Memory B cell (primary cell): ENCODE measurements at regions not wholly inside any gene's neighbourhood (a gene's known extent, or its start where the extent isn't known, plus 50 kb on each side); places are given as distances from the start of the nearest gene placed in this dataset.
"Not testable (repeated sequence)": the region's sequence is repeated elsewhere in the genome, so short reads cannot be mapped to it uniquely, and the experiment has no call there.

Experiments used
- ATAC-seq: fragments of 150-1000 bp; cut with Tn5 transposase; 2 replicates; pipeline ENCODE4 v1.10.0; 2021; ENCODE audit warnings: low read depth, mild to moderate bottlenecking, moderate library complexity
- DNase-seq, 2 donors: peaks; one replicate each; pipeline ENCODE4 v3.0.0; 2022; ENCODE audit warnings: low spot score in 2 of 2
- H3K27ac Mint-ChIP-seq: one replicate; pipeline ENCODE4 v1.8.0; 2022; ENCODE audit warnings: mild to moderate bottlenecking, moderate library complexity, mixed read lengths
- H3K27me3 Mint-ChIP-seq: one replicate; pipeline ENCODE4 v1.8.0; 2022; ENCODE audit warnings: mixed read lengths
- H3K36me3 Mint-ChIP-seq: one replicate; pipeline ENCODE4 v1.8.0; 2022; ENCODE audit warnings: mild to moderate bottlenecking, mixed read lengths
- H3K4me1 Mint-ChIP-seq: one replicate; pipeline ENCODE4 v1.8.0; 2022; ENCODE audit warnings: mixed read lengths
- H3K4me3 Mint-ChIP-seq: one replicate; pipeline ENCODE4 v1.8.0; 2022; ENCODE audit warnings: mild to moderate bottlenecking, moderate library complexity, mixed read lengths
- H3K9me3 Mint-ChIP-seq: one replicate; pipeline ENCODE4 v1.8.0; 2022; ENCODE audit warnings: mixed read lengths

- no peaks in the 10 kb centered on the region for H3K27me3 Mint-ChIP-seq
- DNase-seq = no peak
- no peaks in the 10 kb centered on the region for H3K9me3 Mint-ChIP-seq
- H3K36me3 Mint-ChIP-seq = no peaks in the 10 kb centered on the region
- no peak for ATAC-seq
- no peak overlapping the region for H3K27ac Mint-ChIP-seq
- H3K4me3 Mint-ChIP-seq = no peak overlapping the region
- H3K4me1 Mint-ChIP-seq = no peaks in the 10 kb centered on the region
Measured at GRCh38 chr10:23864631-23865147, 344.2 kb upstream of the KIAA1217 start.

DNA sequence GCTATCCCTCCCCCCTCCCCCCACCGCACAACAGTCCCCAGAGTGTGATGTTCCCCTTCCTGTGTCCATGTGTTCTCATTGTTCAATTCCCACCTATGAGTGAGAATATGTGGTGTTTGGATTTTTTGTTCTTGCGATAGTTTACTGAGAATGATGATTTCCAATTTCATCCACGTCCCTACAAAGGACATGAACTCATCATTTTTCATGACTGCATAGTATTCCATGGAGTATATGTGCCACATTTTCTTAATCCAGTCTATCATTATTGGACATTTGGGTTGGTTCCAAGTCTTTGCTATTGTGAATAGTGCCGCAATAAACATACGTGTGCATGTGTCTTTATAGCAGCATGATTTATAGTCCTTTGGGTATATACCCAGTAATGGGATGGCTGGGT lies 342.0 kb upstream of the KIAA1217 start:
- H3K9me3 Mint-ChIP-seq, DNase-seq, ATAC-seq, H3K4me1 Mint-ChIP-seq, H3K36me3 Mint-ChIP-seq, H3K4me3 Mint-ChIP-seq, H3K27ac Mint-ChIP-seq, H3K27me3 Mint-ChIP-seq: not testable (repeated sequence)

DNA sequence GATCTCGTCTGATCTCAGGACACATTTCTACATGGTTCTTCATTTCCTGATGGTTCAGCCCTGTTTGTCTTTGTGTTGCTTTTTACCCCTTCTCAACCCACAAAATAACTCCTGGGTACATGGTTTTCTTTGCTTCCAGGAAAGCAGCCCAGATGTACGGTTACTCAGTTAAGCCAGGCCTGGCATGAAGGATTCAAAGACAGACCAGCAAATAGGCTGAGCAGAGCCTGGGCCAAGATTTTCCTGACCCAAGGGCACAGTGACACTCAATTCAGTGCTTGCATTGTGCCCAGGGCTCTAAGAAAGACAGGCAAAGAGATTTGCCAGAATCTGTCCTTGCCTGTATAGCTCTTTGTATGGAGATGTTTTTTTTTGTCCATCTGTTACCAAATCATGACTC lies 340.8 kb upstream of the KIAA1217 start:
- no peak overlapping the region for H3K27ac Mint-ChIP-seq
- no peaks in the 10 kb centered on the region for H3K4me1 Mint-ChIP-seq
- no peak for ATAC-seq
- H3K9me3 Mint-ChIP-seq = peaks cover 2% of the 10 kb centered on the region
- no peak overlapping the region for H3K4me3 Mint-ChIP-seq
- no peaks in the 10 kb centered on the region for H3K36me3 Mint-ChIP-seq
- H3K27me3 Mint-ChIP-seq = no peaks in the 10 kb centered on the region
- DNase-seq = no peak

DNA sequence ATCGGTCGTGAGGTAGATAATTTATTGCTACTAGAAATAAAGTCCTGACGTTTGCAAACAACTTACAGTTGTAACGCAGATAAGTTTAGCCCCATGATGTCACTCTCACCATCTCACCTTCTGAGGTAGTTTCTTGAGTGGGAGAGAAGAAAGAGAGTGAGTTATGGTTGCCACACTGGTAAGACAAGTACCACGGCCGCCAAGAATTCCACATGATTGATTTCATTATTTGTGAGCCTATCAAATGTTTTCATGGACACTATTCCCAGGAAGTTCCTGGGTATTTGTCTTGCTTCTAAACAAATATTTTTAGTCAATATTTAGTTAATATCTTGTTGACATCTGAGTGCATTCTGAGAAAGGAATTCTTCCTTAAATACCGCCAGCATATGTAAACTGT lies 339.4 kb upstream of the KIAA1217 start:
- no peak for DNase-seq
- no peaks in the 10 kb centered on the region for H3K36me3 Mint-ChIP-seq
- no peak for ATAC-seq
- no peaks in the 10 kb centered on the region for H3K27me3 Mint-ChIP-seq
- H3K27ac Mint-ChIP-seq = no peak overlapping the region
- no peaks in the 10 kb centered on the region for H3K4me1 Mint-ChIP-seq
- H3K4me3 Mint-ChIP-seq = no peak overlapping the region
- H3K9me3 Mint-ChIP-seq = peaks cover 2% of the 10 kb centered on the region

GRCh38 chr10:23869996-23870395 lies 338.9 kb upstream of the KIAA1217 start:
- ATAC-seq = no peak

DNA sequence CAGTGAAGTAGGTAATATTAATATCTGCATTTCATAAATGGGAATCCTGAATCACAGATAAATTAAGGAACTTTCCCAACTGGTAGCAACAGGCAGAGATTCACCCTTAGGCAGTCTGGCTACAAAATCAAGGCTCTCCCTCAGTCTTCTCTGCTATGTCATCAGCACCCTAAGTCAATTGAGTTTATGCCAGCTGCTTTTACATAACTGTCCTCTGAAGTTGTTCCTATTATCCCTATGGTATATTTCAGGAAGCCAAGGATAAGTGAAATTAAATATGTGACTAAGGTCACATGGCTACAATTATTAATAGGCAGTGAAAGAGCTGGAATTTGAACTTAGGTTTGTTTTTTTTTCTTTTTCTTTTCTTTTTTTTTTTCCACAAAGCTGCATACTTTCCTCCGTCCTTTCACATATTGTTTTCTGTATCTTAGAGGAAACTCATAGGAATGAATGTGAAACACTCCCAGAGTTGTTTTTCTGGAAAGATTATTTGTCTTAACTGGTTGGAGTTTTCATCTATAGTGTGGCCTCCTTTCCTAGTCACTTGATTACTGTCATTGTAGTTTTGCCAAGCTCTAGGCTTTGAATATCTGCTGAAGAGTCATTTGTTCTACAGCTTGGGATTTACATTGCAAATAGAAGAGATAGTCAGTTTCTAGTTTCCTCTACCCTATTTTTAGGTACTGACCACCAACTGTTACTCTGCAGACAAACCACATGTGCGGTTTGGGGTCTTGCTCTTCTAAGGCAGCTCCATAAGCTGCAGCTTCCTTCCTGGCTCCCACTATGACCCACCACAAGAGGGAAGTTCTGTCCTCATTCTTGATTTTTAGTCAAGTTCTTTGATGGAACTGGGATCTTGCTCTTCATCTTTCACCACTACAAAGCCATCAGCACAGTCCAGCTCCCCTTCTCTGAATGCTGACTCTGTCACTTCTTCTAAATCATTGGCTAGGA lies 338.0 kb upstream of the KIAA1217 start:
- no peak overlapping the region for H3K4me3 Mint-ChIP-seq
- H3K36me3 Mint-ChIP-seq = no peaks in the 10 kb centered on the region
- no peaks in the 10 kb centered on the region for H3K4me1 Mint-ChIP-seq
- H3K27ac Mint-ChIP-seq = no peak overlapping the region
- no peak for ATAC-seq
- peaks cover 2% of the 10 kb centered on the region for H3K9me3 Mint-ChIP-seq
- no peaks in the 10 kb centered on the region for H3K27me3 Mint-ChIP-seq
- DNase-seq = no peak

More at GRCh38 chr10:23869996-23870395, 338.9 kb upstream of the KIAA1217 start:
- no peaks in the 10 kb centered on the region for H3K4me1 Mint-ChIP-seq
- H3K9me3 Mint-ChIP-seq = peaks cover 2% of the 10 kb centered on the region
- no peak overlapping the region for H3K4me3 Mint-ChIP-seq
- H3K27me3 Mint-ChIP-seq = no peaks in the 10 kb centered on the region
- no peak for DNase-seq
- H3K27ac Mint-ChIP-seq = no peak overlapping the region
- no peaks in the 10 kb centered on the region for H3K36me3 Mint-ChIP-seq

- no peaks in the 10 kb centered on the region for H3K36me3 Mint-ChIP-seq
- DNase-seq (no peak), ATAC-seq (no peak)
- H3K4me3 Mint-ChIP-seq = no peak overlapping the region
- H3K4me1 Mint-ChIP-seq = no peaks in the 10 kb centered on the region
- no peaks in the 10 kb centered on the region for H3K27me3 Mint-ChIP-seq
- no peak overlapping the region for H3K27ac Mint-ChIP-seq
- H3K9me3 Mint-ChIP-seq = peaks cover 2% of the 10 kb centered on the region
Measured at GRCh38 chr10:23872290-23872689, 336.6 kb upstream of the KIAA1217 start.

DNA sequence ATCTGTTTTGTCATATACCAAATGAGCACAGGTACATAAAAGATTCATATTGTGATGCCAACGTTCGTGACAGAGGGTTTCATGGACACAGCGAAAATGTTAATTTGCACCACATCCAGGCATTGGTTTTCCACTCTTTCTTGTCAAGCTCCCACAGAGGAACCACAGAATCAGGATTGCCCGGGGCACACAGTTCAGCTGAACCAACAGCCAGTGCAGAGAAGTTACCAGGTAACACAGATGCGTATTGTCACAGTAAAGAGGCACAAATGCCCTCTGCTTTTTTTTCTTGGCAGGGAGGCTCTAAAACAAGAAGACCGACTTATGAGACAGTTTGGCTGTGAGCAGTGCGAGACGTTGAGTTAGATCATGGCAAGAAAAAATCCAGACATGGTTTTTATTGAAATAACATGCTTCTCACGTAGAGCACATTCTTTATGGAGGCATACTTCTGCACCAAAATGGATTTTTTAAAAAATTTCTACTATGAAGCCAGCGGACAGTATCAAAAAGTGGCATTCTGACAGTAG lies 331.1 kb upstream of the KIAA1217 start:
- ATAC-seq (no peak), DNase-seq (no peak)
- Mint-ChIP-seq H3K36me3 (no peaks in the 10 kb centered on the region), H3K4me1 (no peaks in the 10 kb centered on the region), H3K27ac (no peak overlapping the region), H3K9me3 (no peaks in the 10 kb centered on the region), H3K4me3 (no peak overlapping the region), H3K27me3 (no peaks in the 10 kb centered on the region)

GRCh38 chr10:23884670-23885069 lies 324.3 kb upstream of the KIAA1217 start:
- no peak overlapping the region for H3K4me3 Mint-ChIP-seq
- no peak overlapping the region for H3K27ac Mint-ChIP-seq
- H3K4me1 Mint-ChIP-seq = no peaks in the 10 kb centered on the region
- peaks cover 2% of the 10 kb centered on the region for H3K9me3 Mint-ChIP-seq
- DNase-seq = no peak
- no peak for ATAC-seq
- no peaks in the 10 kb centered on the region for H3K36me3 Mint-ChIP-seq
- H3K27me3 Mint-ChIP-seq = no peaks in the 10 kb centered on the region

DNA sequence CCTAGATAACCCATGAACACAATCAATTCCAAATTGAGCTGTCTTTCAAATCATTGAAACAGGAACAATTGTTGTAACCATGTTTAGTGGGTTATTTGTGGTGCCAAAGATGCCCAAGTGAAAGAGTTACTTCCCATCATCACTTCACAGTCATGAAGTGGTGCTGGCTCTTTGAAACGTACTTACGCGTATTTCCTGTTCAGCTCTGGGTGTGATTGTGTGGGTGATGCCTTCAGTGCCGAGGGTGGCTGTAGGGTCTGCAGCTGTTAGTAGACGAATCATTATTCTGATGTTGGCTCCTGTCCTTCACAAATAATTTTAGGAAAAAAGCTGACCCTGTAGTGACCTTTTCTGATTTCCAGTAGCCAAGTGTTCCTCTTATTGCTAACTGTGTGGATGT lies 323.1 kb upstream of the KIAA1217 start:
- peaks cover 2% of the 10 kb centered on the region for H3K9me3 Mint-ChIP-seq
- DNase-seq (no peak), ATAC-seq (no peak)
- H3K4me1 Mint-ChIP-seq = no peaks in the 10 kb centered on the region
- no peaks in the 10 kb centered on the region for H3K27me3 Mint-ChIP-seq
- no peak overlapping the region for H3K27ac Mint-ChIP-seq
- H3K36me3 Mint-ChIP-seq = no peaks in the 10 kb centered on the region
- no peak overlapping the region for H3K4me3 Mint-ChIP-seq

GRCh38 chr10:23886355-23886754 lies 322.6 kb upstream of the KIAA1217 start:
- H3K9me3 Mint-ChIP-seq = peaks cover 2% of the 10 kb centered on the region
- no peak for ATAC-seq

GRCh38 chr10:23891301-23891700 lies 317.6 kb upstream of the KIAA1217 start:
- no peak for ATAC-seq
- Mint-ChIP-seq H3K36me3 (no peaks in the 10 kb centered on the region), H3K4me1 (no peaks in the 10 kb centered on the region), H3K9me3 (no peaks in the 10 kb centered on the region), H3K4me3 (no peak overlapping the region), H3K27me3 (peaks cover 2% of the 10 kb centered on the region), H3K27ac (no peak overlapping the region)
- DNase-seq = no peak

More at GRCh38 chr10:23886355-23886754, 322.6 kb upstream of the KIAA1217 start:
- Mint-ChIP-seq H3K27me3 (no peaks in the 10 kb centered on the region), H3K36me3 (no peaks in the 10 kb centered on the region), H3K4me1 (no peaks in the 10 kb centered on the region), H3K4me3 (no peak overlapping the region), H3K27ac (no peak overlapping the region)
- DNase-seq = no peak

- H3K4me3 Mint-ChIP-seq = no peak overlapping the region
- peaks cover 2% of the 10 kb centered on the region for H3K27me3 Mint-ChIP-seq
- no peaks in the 10 kb centered on the region for H3K9me3 Mint-ChIP-seq
- H3K4me1 Mint-ChIP-seq = no peaks in the 10 kb centered on the region
- DNase-seq = no peak
- no peaks in the 10 kb centered on the region for H3K36me3 Mint-ChIP-seq
- no peak for ATAC-seq
- no peak overlapping the region for H3K27ac Mint-ChIP-seq
Measured at GRCh38 chr10:23892296-23892695, 316.6 kb upstream of the KIAA1217 start.

DNA sequence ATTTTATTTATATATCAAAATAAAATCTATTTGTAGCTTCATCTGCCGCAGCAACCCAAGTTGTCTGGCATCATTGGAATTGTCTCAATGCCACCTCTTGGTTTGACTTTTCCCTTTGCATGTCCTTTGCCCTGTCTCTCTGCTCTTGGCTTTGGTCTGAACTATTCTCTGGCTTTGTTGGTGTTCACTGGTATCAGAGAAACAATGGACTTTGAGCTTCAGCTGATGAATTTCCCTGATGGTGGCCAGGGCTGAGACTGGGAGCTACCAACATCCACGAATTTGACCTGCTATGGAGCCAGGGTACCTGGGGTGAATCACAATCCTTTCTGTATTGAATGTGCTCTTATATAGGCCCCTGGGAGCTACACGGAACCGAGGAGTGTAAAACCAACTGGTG lies 311.7 kb upstream of the KIAA1217 start:
- H3K4me3 Mint-ChIP-seq = no peak overlapping the region
- H3K27ac Mint-ChIP-seq = no peak overlapping the region
- ATAC-seq = no peak
- H3K27me3 Mint-ChIP-seq = peaks cover 2% of the 10 kb centered on the region
- no peak for DNase-seq
- H3K9me3 Mint-ChIP-seq = no peaks in the 10 kb centered on the region
- H3K36me3 Mint-ChIP-seq = no peaks in the 10 kb centered on the region
- no peaks in the 10 kb centered on the region for H3K4me1 Mint-ChIP-seq
